ENCODE measurements at regions not wholly inside any gene's neighbourhood (a gene's known extent, or its start where the extent isn't known, plus 50 kb on each side); places are given as distances from the start of the nearest gene placed in this dataset.

- no peak for DNase-seq
Observed at GRCh38 chr4:115374621-115375020, 261.2 kb upstream of the NDST4 start.

DNA sequence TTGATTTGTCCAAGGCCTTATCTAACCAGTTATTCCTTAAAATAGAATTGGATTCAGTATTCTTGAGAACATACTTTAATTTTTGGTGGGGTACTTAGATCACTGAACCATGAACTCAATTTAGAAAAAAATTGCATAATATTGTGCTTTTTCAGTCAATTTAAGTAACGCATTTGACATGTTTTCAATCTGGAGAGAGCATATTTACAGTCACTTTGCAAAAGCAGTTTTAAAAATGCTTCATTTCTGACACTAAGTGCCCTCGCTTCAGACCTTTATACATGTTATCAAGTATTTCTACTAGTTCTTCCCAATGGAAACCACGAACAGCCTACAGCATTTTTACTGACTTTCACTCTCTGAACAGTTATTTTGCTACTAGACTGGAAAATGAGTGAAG, 257.1 kb upstream of the NDST4 start:
- DNase-seq: no peak

- DNase-seq: no peak
Observed at GRCh38 chr4:115370012-115370411, 256.6 kb upstream of the NDST4 start.

GRCh38 chr4:115366390-115366789, 253.0 kb upstream of the NDST4 start:
- no peak for DNase-seq

DNA sequence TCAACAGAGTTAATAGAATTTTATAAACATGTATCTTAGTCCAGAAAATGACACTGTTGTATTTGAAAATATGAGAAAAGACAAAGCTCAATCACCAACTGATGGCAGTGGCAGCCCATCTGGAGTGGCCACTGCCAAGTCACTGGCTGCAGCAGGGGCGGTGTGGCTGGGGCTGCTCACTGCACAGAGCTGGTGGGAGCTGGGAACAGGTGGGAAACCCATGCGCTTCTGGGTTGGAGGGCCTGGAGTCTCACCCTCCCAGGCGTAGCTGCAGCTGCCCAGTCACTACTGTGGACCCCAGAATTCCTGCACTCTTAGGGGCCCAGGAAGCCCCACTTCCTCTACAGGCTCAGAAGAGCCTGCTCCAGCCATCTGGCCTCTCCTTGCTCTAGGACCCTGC, 251.8 kb upstream of the NDST4 start:
- no peak for DNase-seq

GRCh38 chr4:115361781-115362180, 248.4 kb upstream of the NDST4 start:
- DNase-seq: no peak

GRCh38 chr4:115360431-115360830, 247.0 kb upstream of the NDST4 start:
- no peak for DNase-seq

- no peak for DNase-seq
Observed at GRCh38 chr4:115357776-115358175, 244.4 kb upstream of the NDST4 start.

GRCh38 chr4:115356176-115356575, 242.8 kb upstream of the NDST4 start:
- DNase-seq: no peak

- DNase-seq: no peak
Observed at GRCh38 chr4:115355329-115355728, 241.9 kb upstream of the NDST4 start.

DNA sequence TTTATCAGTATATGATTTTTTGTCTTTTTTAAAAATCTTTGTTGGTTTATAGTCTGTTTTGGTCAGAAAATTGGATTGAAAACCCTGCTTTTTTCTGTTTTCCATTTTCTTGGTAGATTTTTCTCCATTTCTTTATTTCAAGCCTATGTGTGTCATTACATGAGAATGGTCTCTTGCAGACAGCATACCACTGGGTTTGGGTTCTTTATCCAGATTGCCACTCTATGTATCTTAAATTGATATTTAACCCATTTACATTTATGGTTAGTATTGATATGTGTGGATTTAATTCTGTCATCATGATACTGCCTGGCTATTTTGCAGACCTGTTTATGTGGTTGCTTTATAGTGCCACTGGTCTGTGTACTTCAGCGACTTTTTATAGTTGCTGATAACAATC, 239.9 kb upstream of the NDST4 start:
- no peak for DNase-seq

DNA sequence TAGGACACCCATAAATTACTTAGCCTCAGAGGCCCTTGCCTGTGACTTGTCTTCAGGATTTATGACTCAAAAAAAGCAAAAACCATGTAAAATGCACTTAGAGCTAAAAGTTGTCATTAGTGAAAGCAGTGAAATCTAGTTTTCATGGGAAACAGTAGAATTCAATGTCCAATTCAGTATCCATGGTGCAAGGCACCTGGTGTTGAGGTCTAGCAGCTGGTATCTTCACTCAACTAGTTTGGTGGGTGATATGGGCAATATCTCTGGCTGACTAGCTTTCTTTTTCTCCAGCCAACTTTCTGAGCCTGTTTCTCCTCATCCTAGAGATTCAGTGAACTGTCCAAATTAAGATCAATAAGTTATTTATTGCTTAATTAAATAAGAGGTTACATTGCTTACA, 229.8 kb upstream of the NDST4 start:
- DNase-seq: no peak

- no peak for DNase-seq
Observed at GRCh38 chr4:115334736-115335411, 221.5 kb upstream of the NDST4 start.

DNA sequence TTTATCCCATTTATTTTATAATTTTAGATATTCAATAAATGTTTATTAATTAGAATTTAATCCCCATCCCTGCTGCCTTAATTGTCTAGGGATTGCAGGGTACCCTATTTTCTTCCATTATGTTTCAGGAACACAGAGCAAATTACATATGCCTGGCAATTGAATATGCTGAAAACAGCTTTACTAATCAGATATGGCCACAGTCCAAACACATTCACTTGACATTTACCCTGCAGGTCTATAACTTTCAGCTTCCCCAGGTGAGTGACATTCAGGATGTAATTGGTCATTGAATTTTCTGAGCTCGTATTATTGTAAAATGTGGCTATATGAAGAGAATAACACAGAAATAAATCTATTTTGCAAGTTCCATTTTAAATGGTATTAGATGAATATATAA, 218.7 kb upstream of the NDST4 start:
- no peak for DNase-seq

GRCh38 chr4:115331241-115331640, 217.8 kb upstream of the NDST4 start:
- no peak for DNase-seq

DNA sequence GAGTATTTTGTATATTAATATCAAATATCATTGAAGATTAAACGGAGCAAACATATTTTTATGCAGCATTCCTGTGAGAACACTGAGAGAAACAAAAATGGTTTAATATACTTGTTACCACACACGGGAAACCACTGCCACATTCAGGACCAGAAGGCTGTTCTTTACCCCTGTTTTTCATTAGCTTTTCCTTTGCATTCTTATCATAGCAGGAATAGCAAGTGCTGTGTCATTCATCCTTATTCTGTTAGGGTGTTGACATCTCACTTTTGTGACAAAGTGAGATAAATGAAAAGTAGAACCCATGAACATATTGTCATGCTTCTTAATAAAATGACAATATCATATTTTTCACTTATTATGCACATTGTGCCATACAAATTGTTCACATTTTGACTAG, 212.4 kb upstream of the NDST4 start:
- no peak for DNase-seq

DNA sequence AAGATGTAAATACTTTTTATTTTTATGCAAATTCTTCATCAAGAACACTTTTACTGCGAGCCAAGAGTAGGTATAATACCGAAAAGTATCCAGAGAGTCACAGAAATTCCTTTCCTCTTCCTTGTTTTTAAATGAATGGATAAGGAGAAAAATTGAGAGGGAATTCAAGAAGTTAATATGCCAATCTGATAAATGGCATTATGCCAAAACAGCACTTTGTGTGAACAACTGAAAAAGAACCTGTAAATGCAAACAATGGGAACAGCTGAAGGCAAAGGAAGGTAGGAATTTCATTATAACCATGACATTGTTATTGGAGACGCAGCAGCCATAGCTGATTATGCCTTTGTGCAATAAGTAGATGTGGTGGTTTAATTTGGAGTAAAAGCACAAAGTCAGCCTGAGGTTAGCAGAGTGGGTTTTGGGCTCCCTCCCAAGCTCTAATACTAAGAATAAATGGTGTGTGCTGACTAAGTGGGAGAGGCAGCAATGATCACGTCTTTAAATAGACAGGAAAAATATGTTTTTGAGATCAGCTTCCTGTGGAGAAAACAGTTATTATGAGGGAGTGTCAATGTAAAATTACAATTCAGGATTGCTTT, 209.8 kb upstream of the NDST4 start:
- DNase-seq: no peak

DNA sequence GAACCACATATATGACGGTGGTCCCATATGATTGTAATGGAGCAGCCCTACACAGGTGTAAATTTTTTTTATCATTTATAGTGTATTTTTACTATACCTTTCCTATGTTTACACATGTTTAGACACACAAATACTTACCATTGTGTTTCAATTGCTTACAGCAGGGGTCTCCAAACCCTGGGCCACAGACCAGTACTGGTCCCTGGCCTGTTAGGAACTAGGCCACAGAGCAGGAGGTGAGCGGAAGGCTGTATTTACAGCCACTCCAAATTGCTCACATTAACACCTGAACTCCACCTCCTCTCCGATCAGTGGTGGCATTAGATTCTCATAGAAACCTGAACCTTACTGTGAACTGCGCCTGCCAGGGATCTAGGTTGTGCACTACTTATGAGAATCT, 201.8 kb upstream of the NDST4 start:
- DNase-seq: no peak

DNA sequence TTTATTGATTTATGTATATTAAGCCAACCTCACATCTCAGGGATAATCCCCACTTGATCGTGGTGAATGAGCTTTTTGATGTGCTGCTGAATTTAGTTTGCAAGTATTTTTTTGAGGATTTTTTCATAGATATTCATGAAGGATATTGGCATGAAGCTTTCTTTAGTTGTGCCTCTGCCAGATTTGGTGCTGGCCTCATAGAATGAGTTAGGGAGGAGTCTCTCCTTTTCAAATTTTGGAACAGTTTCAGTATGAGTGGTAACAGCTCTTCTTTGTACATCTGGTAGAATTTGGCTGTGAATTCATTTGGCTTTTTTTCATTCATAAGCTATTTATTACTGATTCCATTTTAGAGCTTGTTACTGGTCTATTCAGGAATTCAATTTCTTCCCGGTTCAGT, 197.2 kb upstream of the NDST4 start:
- no peak for DNase-seq

GRCh38 chr4:115294717-115295116, 181.3 kb upstream of the NDST4 start:
- DNase-seq: no peak

DNA sequence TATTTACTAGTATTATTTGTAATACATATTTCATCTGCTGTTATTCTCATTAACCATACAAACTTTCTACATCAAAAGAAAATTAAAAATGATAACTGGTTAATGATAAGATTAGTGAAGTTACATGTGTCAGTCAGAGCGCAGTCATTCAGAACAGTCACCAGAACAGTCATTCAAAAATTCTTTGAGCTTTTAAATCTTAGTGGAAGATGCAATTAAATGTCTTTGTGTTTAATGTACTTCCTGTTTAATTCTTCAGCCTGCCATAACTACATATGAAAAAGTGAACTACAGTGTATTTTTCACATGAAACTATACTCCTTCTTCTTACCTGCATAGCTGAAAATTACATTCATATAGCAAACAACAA, 179.7 kb upstream of the NDST4 start:
- no peak for DNase-seq

DNA sequence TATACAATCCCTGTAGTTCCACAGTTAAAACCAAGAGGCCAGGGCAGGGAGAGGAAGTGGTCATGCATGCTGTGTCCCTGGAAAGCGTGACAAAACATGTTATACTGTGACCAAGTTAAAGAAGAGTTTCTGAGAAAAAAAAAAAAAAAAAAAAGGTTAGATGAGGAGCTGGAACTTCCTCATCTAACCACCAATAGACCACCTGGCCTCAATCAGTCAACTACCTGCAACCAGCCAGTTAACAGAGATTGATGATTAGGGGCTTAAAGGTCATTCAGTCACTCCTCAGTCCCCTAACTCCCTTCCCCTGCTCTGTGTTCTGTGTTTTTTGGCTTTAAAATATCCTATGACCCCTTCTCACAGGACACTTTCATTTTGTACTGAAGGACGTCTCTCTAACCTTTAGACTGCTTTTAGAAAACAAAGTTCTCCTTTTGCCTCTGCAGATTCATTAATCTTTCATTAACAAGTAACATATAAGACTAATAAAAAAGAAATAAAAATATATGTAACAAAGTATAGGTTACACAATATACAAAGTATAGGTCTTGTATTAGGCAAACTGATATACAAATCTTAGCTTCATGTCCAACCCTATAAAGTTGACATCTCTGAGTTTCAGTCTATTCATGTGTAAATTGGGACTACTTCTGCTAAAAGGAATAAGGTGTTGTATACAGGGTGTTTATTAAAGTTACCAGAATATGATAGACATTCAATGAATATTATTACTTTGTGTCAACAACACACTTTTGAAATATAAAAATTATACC, 179.1 kb upstream of the NDST4 start:
- no peak for DNase-seq

DNA sequence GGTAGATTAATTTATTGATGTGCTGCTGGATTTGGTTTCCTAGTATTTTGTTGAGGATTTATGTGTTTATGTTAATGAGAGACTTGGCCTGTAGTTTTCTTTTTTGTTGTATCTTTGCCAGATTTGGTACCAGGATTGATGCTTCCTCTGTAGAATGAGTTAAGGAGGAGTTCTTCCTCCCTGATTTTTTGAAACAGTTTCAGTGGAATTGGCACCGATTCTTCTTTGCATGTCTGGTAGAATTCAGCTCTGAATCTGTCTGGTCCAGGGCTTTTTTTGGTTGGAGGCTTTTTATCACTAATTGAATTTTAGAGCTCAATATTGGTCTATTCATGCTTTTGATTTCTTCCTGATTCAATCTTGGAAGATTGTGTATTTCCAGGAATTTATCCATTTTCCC, 174.0 kb upstream of the NDST4 start:
- DNase-seq: no peak

DNA sequence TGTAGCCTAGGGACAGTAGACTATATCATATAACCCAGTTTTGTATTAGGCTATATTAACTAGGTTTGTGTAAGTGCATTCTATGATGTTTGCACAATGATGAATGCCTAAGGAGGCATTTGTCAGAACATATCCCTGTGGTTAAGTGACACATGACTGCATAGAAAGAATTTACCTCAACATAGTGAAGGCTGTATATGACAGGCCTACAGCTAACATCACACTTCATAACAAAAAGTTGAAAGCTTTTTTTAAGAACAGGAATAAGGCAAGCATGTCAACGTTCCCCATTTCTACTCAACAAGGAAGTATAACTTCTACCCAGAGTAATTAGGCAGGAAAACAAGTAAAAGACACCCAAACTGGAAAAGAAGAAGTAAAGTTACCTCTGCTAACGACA, 165.9 kb upstream of the NDST4 start:
- no peak for DNase-seq
